ENCODE measurements at regions not wholly inside any gene's neighbourhood (a gene's known extent, or its start where the extent isn't known, plus 50 kb on each side); places are given as distances from the start of the nearest gene placed in this dataset.

DNA sequence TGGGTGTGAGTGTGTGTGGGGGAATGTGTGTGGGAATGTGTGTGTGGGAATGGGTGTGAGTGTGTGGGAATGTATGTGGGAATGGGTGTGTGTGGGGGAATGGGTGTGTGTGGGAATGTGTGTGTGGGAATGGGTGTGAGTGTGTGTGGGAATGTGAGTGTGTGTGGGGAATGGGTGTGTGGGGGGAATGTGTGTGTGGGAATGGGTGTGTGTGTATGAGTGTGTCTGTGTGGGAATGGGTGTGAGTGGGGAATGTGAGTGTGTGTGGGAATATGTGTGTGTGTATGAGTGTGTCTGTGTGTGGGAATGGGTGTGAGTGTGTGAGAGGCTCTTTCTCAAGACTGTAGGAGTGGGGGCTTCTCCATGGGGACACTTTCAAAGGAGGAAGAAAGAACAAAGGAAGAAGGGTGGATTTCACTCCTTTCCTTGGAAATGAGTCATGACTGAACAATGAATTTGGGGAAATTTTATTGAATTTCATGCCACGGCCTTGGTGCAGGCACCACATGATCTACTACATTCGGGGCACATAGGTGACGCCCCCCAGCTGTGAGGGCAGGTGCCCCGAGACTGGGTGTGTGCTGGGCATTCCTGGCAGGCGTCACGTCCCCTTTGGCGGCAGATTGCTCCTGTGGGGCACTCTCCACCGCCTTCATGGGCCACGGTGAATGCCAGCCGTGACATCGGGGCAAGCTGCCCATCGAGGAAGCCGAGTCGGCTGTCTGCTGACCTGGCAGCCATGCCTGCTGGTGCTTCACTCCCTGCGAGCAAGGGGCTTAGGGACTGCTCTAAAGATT, 88.8 kb upstream of the INSIG1 start:
- Histone ChIP-seq H3K27me3 (peaks cover 0 to 68% (median 0%) of the 10 kb centered on the region in 4 donors), H3K4me3 (no peak overlapping the region), H3K36me3 (no peaks in the 10 kb centered on the region), H3K27ac (peak overlapping the region; percentile 4 to 68 (median 40)), H3K4me1 (peaks cover 0 to 8% (median 3%) of the 10 kb centered on the region in 3 donors), H3K9me3 (no peaks in the 10 kb centered on the region)
- 35 to 64% methylated on average over 7 to 12 of the region's 15 CpGs for WGBS, 2 donors
- intact Hi-C loops (cut with DNase I): no loop called here
- TF ChIP-seq, protein P1, sequence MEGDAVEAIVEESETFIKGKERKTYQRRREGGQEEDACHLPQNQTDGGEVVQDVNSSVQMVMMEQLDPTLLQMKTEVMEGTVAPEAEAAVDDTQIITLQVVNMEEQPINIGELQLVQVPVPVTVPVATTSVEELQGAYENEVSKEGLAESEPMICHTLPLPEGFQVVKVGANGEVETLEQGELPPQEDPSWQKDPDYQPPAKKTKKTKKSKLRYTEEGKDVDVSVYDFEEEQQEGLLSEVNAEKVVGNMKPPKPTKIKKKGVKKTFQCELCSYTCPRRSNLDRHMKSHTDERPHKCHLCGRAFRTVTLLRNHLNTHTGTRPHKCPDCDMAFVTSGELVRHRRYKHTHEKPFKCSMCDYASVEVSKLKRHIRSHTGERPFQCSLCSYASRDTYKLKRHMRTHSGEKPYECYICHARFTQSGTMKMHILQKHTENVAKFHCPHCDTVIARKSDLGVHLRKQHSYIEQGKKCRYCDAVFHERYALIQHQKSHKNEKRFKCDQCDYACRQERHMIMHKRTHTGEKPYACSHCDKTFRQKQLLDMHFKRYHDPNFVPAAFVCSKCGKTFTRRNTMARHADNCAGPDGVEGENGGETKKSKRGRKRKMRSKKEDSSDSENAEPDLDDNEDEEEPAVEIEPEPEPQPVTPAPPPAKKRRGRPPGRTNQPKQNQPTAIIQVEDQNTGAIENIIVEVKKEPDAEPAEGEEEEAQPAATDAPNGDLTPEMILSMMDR (IDR thresholded peaks at IDR 0.05): no peak
- TF ChIP-seq POLR2A (IDR thresholded peaks at IDR 0.05): no peak
- DNase-seq: no peak

DNA sequence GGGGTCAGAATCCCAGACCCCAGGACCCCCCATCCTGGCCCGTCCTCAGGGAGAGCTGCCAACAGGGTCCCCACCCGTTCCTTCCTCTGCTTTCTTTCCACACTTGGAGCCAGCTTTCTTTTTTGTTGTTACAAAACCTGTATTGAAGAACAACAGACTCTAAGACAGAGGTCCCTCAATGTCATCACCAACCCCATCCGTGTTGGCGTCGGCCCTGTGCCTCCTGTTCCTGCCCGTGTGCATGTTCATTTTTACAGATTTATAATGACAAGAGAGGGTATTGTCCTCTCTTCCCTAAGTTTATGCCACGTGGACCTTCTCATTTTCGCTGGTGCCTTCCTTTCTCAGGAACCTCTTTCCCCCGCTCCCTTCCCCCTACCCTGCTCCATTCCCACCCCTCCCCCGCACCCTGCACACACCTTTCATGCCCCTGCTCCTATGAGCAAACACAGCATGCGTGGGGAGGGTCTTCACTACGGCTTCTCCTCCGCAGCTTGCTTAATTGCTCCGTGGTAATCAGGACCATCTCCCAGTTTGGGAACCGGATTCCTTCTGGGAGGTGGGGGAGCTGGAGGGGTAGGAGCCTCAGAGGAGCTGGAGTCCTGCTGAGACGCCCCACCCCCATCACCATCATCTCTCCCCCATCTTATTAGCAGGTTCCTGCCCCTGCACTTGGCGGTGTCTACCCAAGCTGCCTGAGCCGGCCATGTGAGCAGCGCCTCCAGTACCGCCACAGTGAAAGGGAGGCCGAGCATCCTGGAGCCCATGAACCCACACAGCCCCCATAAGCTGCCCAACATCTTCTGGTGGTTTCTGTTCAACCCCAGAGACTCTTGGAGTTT, 88.0 kb upstream of the INSIG1 start:
- no peaks in the 10 kb centered on the region for H3K36me3 ChIP-seq
- 38 to 54% methylated on average over 7 to 13 of the region's 21 CpGs for WGBS, 2 donors
- intact Hi-C loops (cut with DNase I): no loop called here
- H3K4me1 ChIP-seq: peaks cover 0 to 16% (median 3%) of the 10 kb centered on the region in 3 donors
- DNase-seq: no peak
- H3K27me3 ChIP-seq: peaks cover 0 to 68% (median 1%) of the 10 kb centered on the region in 4 donors
- H3K9me3 ChIP-seq: no peaks in the 10 kb centered on the region
- H3K27ac ChIP-seq: peak overlapping the region; percentile 4 to 68 (median 40)
- H3K4me3 ChIP-seq: no peak overlapping the region
- TF ChIP-seq POLR2A (IDR thresholded peaks at IDR 0.05): no peak
- TF ChIP-seq, protein P1 (IDR thresholded peaks at IDR 0.05): no peak

DNA sequence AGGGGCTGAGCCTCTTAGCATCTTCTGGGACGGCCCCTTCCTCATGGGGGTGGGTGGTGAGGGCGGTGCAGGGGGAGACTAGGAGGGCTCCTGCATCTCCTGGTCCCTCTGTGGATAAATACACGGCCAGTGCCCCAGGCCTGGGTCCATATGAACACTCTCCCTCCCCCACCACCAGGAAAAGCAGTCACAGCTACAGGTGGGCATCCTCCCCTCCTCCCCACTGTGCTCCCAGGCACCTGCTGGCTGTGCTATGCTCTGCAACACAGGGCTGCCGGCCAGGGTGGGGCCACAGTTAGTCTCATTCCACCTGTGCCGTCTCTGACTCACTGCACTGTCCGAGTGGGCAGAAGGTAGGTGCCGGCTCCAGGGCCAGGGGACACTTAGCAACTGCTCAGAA, 87.3 kb upstream of the INSIG1 start:
- Histone ChIP-seq H3K27me3 (peaks cover 0 to 68% (median 1%) of the 10 kb centered on the region in 4 donors), H3K36me3 (no peaks in the 10 kb centered on the region), H3K4me1 (peaks cover 0 to 20% (median 0%) of the 10 kb centered on the region in 3 donors), H3K4me3 (no peak overlapping the region), H3K9me3 (no peaks in the 10 kb centered on the region), H3K27ac (peak overlapping the region in 1 of 4 donors; percentile 68)
- 46% methylated on average over 4 of the region's 7 CpGs; no CpG with 5 or more reads in 1 of the 2 donors for WGBS, 2 donors
- DNase-seq: no peak
- intact Hi-C loops (cut with DNase I): no loop called here
- TF ChIP-seq, protein P1 (IDR thresholded peaks at IDR 0.05): no peak
- no peak for TF ChIP-seq POLR2A (IDR thresholded peaks at IDR 0.05)

GRCh38 chr7:155211173-155211572, 86.5 kb upstream of the INSIG1 start:
- no peak for TF ChIP-seq POLR2A (IDR thresholded peaks at IDR 0.05)
- TF ChIP-seq, protein P1 (IDR thresholded peaks at IDR 0.05): no peak
- Histone ChIP-seq H3K36me3 (no peaks in the 10 kb centered on the region), H3K9me3 (no peaks in the 10 kb centered on the region), H3K27me3 (peaks cover 0 to 74% (median 1%) of the 10 kb centered on the region in 4 donors), H3K4me1 (peaks cover 0 to 20% (median 0%) of the 10 kb centered on the region in 3 donors), H3K4me3 (no peak overlapping the region), H3K27ac (no peak overlapping the region)
- DNase-seq: no peak
- WGBS, 2 donors: 79 to 81% methylated on average over 5 to 6 of the region's 6 CpGs
- intact Hi-C loops (cut with DNase I): no loop called here

DNA sequence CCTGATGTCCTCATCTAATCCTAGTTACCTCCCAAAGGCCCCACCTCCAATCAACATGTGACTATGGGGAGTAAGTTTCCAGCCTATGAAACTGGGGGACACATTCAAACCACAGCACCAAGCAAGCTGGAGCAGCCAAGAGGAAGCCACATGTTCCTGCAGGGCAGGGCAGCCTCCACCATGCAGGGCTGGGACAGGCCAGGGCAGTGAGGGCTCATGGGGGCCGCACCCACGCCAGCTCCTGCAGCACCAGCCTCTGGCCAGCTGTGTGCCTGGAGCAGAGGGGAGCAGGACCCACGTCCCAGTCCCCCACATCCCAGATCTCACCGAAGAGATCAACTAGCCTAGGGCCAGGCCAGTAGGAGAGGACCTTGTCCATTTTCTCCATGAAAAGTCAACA, 85.9 kb upstream of the INSIG1 start:
- DNase-seq: no peak
- Histone ChIP-seq H3K4me3 (no peak overlapping the region), H3K9me3 (no peaks in the 10 kb centered on the region), H3K4me1 (peaks cover 0 to 20% (median 0%) of the 10 kb centered on the region in 3 donors), H3K36me3 (no peaks in the 10 kb centered on the region), H3K27me3 (peaks cover 0 to 80% (median 1%) of the 10 kb centered on the region in 4 donors), H3K27ac (no peak overlapping the region)
- no CpG with 5 or more reads among the region's 4 CpGs for WGBS, 2 donors
- no peak for TF ChIP-seq POLR2A (IDR thresholded peaks at IDR 0.05)
- TF ChIP-seq, protein P1 (IDR thresholded peaks at IDR 0.05): no peak
- intact Hi-C loops (cut with DNase I): no loop called here

Data from esophagus squamous epithelium (tissue), 5 donors.